ENCODE measurements at regions not wholly inside any gene's neighbourhood (a gene's known extent, or its start where the extent isn't known, plus 50 kb on each side); places are given as distances from the start of the nearest gene placed in this dataset.

DNA sequence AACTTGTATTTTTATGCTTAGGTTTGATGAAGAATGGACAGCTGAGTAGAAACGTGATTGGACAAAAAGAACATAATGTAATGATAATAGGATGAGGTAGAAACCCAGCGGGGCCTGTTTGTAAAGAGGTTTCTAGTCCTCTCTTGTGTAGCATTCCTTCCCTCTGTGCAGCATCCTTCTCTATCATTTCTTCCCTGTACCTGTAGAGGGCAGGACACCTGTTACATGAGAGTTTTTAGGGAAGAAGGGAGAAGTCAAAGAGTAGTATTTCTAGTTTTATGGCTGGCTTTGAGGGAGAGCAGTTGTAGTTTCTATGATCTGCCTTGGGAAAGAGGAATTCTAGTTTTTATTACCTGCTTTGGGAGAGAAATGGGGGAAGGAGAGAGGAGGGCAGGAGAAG, 162.1 kb upstream of the FST start:
- Mint-ChIP-seq H3K27ac (no peak overlapping the region), H3K9me3 (no peaks in the 10 kb centered on the region), H3K4me3 (no peak overlapping the region), H3K27me3 (no peaks in the 10 kb centered on the region), H3K36me3 (no peaks in the 10 kb centered on the region), H3K4me1 (no peaks in the 10 kb centered on the region)
- CTCF ChIA-PET, result no interaction called here
- DNase-seq, result no peak

DNA sequence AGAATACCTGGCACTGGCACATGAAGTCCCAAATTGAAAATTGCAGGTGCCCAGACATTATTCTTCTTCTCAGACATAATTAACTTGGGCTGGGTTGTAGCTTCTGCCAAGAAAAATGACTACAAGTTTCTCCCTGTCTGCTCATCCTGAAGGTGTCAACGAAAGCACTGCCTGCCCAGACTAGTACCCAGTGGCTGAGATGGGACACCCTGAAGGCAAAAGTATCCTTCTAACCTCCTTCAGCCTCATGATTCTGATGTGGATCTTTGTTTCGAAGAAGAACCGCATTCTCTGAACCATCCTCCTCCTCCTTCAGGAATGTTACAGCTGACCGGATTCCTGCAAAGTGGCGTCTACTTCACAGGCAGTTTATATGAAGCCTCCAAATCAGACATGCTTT, 161.1 kb upstream of the FST start:
- no peaks in the 10 kb centered on the region for H3K4me1 Mint-ChIP-seq
- H3K9me3 Mint-ChIP-seq, result no peaks in the 10 kb centered on the region
- H3K4me3 Mint-ChIP-seq, result no peak overlapping the region
- no peaks in the 10 kb centered on the region for H3K27me3 Mint-ChIP-seq
- CTCF ChIA-PET, result no interaction called here
- no peaks in the 10 kb centered on the region for H3K36me3 Mint-ChIP-seq
- no peak for DNase-seq
- no peak overlapping the region for H3K27ac Mint-ChIP-seq

DNA sequence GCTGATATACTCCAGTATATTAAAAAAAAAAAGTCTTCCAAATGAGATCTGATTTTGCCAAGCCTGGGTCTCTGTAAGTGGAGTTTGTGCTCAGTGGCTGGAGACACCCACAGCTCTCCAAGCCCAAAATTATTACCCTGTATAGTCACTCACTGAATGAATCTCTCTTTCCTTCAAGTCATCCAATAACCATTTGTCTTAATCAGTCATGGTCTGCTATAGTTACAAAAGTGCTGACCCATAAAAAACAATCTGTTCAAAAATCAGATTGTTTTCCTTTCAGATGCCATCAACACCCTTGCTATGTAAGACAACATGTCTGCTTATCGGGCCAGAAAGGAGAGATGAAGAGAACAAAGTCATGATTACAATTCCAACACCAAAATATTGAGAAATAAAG, 159.4 kb upstream of the FST start:
- no peak overlapping the region for H3K4me3 Mint-ChIP-seq
- no peaks in the 10 kb centered on the region for H3K9me3 Mint-ChIP-seq
- no peaks in the 10 kb centered on the region for H3K36me3 Mint-ChIP-seq
- H3K4me1 Mint-ChIP-seq, result no peaks in the 10 kb centered on the region
- H3K27me3 Mint-ChIP-seq, result no peaks in the 10 kb centered on the region
- H3K27ac Mint-ChIP-seq, result no peak overlapping the region
- CTCF ChIA-PET, result no interaction called here
- no peak for DNase-seq

DNA sequence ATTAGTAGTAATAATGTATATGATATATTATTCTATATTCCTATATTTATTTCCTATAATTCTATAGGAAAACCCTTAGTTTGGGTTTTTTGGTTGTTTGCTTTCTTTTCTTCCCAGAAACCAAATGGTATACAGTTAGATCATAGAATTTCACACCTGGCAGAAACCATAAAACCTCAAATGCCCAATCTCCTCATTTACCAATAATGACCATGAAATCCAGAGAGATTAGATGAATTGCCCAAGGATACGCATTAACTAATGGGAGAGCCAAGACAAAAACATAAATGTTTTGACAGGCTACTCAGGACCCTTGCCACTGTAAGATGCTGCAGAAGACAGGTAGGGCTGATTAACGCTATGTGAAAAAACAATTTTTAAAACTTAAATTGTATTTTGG, 158.7 kb upstream of the FST start:
- no peaks in the 10 kb centered on the region for H3K36me3 Mint-ChIP-seq
- no peaks in the 10 kb centered on the region for H3K9me3 Mint-ChIP-seq
- H3K27me3 Mint-ChIP-seq, result no peaks in the 10 kb centered on the region
- no peak for DNase-seq
- H3K4me1 Mint-ChIP-seq, result no peaks in the 10 kb centered on the region
- CTCF ChIA-PET, result no interaction called here
- no peak overlapping the region for H3K4me3 Mint-ChIP-seq
- H3K27ac Mint-ChIP-seq, result no peak overlapping the region

DNA sequence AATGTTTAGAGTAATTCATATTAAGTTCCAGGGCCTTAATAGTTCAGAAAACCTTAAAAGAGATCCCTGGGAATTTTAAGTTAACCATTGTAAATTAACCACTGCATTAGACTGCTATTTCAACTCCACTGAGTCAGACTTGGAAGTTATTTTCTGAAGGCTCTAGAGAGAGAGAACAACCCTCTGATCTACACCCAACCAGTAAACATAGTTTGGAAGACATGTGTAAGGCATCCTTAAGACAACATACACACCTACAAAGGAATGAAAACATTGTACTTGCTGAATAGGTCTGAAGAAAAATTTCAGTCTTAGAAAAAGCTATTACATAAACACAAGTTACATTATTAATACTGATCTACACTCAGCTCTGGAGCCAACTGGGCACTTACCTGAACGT, 158.2 kb upstream of the FST start:
- H3K27me3 Mint-ChIP-seq, result no peaks in the 10 kb centered on the region
- DNase-seq, result no peak
- CTCF ChIA-PET, result no interaction called here
- no peak overlapping the region for H3K4me3 Mint-ChIP-seq
- no peaks in the 10 kb centered on the region for H3K36me3 Mint-ChIP-seq
- no peak overlapping the region for H3K27ac Mint-ChIP-seq
- no peaks in the 10 kb centered on the region for H3K9me3 Mint-ChIP-seq
- H3K4me1 Mint-ChIP-seq, result no peaks in the 10 kb centered on the region

DNA sequence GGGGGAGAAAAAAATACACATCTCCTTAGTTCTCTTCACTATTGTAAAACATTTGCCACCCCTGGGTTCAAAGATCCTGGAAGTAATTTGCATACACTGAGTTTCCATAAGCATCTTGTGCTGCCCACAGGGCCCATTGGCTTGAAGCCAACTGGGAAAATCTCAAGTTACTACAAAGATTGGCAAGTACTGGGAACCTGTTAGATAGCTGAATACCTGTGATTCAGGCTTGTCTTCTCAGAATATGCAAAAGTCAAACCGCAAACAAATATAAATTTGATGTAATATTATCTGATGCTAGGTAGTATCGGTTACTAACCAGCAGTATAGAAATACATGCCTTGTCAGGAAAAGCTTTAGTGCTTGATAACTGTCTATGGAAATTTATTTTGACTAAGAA, 156.9 kb upstream of the FST start:
- Mint-ChIP-seq H3K27me3 (no peaks in the 10 kb centered on the region), H3K9me3 (no peaks in the 10 kb centered on the region), H3K27ac (no peak overlapping the region), H3K4me1 (no peaks in the 10 kb centered on the region), H3K4me3 (no peak overlapping the region), H3K36me3 (no peaks in the 10 kb centered on the region)
- CTCF ChIA-PET, result no interaction called here
- DNase-seq, result no peak

DNA sequence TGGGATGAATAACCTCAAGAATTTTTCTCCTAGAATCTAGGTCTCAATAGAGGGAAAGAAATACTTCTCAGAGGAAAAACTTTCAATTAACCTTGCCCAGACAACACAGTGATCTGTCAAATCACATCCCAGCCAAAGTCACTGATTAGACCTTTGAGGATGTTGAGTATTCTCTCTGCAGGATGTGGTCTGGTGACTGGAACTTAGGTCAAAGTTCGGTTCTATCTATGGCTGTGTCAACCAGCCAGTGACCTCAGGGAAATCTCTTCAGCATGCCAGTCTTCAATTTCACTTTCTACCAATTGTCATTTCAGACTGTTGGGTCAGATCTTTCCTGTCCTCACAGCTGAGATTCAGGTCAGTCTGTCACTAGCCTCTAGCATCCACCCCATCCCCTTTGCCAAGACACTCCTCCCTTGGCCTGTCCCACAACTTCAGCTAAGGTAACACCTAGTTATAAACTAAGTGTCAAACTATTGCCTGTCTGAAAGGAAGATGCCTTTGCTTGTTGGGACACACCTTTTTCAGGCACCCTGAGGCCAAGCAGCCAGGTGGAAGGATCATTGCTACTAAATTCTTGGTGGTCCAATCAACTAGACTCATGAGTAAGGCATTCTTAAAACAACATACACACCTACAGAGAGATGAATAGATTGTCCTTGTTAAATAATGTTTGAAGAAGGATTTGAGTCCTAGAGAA, 156.3 kb upstream of the FST start:
- H3K9me3 Mint-ChIP-seq, result no peaks in the 10 kb centered on the region
- no peaks in the 10 kb centered on the region for H3K36me3 Mint-ChIP-seq
- H3K27me3 Mint-ChIP-seq, result no peaks in the 10 kb centered on the region
- no peak for DNase-seq
- H3K27ac Mint-ChIP-seq, result no peak overlapping the region
- CTCF ChIA-PET, result no interaction called here
- H3K4me1 Mint-ChIP-seq, result no peaks in the 10 kb centered on the region
- no peak overlapping the region for H3K4me3 Mint-ChIP-seq

DNA sequence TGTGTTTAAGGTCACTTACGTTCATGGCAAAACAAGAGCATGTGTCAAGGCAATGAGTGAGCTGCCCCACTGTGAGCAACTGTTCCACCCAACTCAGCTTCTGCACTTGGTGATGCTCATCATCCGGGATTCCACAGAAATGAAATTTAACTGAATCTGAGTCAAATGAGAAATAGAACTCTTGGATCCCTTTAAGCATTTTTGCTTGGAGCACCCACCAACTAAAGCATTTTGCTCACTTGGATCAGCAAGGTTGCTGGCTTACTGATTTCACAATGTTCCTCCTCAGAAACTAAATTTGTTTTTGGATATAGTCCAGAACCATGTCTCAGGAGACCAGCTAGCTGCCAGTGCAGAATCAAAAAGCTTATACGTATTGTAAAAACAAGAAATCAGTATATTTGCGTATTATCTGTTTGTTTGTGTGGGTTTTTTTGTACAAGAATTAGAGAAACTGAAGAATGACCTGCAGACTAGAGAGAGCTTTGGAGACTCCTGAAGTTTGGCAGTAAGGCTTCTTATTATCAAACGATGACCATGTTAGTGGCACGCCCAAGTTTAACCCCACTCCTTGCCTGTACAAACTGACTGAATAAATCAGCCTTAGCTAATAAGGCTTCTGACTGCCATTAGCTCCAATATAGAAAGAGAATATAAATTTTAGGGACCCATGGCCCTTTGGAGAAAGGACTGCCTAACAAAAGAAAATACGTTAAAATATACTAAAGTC, 153.8 kb upstream of the FST start:
- no peak for DNase-seq
- Mint-ChIP-seq H3K4me1 (no peaks in the 10 kb centered on the region), H3K27ac (no peak overlapping the region), H3K9me3 (no peaks in the 10 kb centered on the region), H3K4me3 (no peak overlapping the region), H3K27me3 (no peaks in the 10 kb centered on the region), H3K36me3 (no peaks in the 10 kb centered on the region)
- CTCF ChIA-PET, result no interaction called here

DNA sequence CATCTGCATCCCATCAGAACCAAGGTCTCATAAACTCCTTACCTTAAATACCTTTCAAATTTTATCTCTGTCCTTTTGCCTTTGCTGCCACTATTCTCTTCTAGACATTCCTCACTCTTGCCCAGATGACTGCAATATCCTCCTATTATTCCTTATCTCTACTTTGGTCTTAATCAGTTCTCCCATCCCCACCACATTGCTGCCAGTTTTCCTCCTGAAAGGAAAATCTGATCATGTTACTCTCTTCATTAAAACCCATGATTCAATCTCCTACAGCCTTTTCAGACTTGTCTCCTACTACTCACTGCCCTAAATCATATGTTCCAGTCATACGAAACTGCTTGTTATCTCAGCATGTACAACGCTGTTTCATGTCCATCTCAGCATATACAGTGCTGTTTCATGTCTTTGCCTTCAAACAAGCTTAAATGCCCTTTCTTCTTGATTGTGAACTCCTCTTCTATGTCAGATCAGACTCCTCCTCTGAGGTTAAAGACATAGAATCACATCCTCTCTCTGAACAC, 152.6 kb upstream of the FST start:
- Mint-ChIP-seq H3K27ac (no peak overlapping the region), H3K4me1 (no peaks in the 10 kb centered on the region), H3K27me3 (no peaks in the 10 kb centered on the region), H3K36me3 (no peaks in the 10 kb centered on the region), H3K9me3 (no peaks in the 10 kb centered on the region), H3K4me3 (no peak overlapping the region)
- no peak for DNase-seq
- CTCF ChIA-PET, result no interaction called here

DNA sequence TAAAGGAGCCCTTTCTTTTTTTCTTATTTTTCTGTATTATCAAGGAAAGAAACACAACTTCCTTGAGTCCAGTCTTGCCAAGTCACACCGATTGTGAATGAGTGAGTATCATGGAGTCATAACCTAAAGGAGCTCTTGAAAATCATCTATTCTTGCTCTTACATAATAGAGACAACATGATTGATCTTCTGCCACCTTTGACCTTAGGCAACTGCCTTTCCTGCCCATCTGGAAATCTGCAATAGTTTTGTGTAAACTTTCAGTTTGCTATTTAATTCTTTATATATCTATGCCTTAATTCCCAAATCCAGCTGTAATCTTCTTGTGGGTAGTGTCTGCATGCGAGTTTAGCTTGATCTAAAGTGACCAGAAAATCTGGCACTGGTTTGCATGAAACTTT, 149.9 kb upstream of the FST start:
- Mint-ChIP-seq H3K4me3 (no peak overlapping the region), H3K27me3 (no peaks in the 10 kb centered on the region), H3K36me3 (no peaks in the 10 kb centered on the region), H3K9me3 (no peaks in the 10 kb centered on the region), H3K4me1 (no peaks in the 10 kb centered on the region), H3K27ac (no peak overlapping the region)
- no peak for DNase-seq
- CTCF ChIA-PET, result interaction anchor here (1.0 kb wide), 1 partner anchor 160 kb away, joined by 3 read pairs; no protein-coding TSS in a partner anchor

DNA sequence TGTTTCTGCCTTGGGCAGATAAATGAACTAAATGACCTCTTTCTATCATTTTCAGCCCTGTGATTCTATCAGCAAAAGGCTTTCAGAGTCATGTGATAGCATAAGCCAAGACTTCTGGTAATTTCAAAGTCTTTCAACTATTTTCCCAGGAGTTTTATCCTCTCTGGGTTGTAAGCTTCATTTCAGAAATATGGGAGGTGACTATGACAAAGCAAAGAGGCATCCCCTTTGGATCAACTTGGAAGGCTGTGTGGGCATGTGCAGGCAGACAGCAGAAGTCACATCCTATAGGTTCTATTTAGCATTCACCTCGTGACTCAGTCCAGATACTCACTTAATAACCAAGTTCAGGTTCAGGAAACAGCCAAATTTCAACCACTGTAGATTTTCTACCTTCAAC, 149.0 kb upstream of the FST start:
- Mint-ChIP-seq H3K27ac (no peak overlapping the region), H3K27me3 (no peaks in the 10 kb centered on the region), H3K9me3 (no peaks in the 10 kb centered on the region), H3K36me3 (no peaks in the 10 kb centered on the region), H3K4me3 (no peak overlapping the region), H3K4me1 (no peaks in the 10 kb centered on the region)
- no peak for DNase-seq
- CTCF ChIA-PET, result no interaction called here

DNA sequence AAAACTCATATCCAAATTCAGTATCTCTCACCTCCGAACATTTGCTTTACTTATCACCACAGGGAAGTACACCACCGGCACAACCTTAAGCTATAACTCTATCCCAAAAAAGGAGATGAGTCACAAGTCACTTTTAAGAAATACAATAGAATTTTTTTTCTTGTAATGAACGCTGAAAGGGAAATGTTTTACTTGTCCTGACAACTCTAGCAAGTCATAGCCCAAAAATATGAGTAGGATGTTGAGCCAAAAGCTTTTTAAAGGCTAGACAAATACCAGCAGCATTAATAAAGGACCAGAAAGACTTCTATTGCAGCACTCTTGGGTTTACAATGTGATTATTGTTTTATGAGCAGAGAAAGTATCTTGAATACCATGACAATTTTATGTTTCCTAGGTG, 147.3 kb upstream of the FST start:
- DNase-seq, result no peak
- Mint-ChIP-seq H3K36me3 (no peaks in the 10 kb centered on the region), H3K9me3 (no peaks in the 10 kb centered on the region), H3K27ac (no peak overlapping the region), H3K4me1 (no peaks in the 10 kb centered on the region), H3K4me3 (no peak overlapping the region), H3K27me3 (no peaks in the 10 kb centered on the region)
- CTCF ChIA-PET, result no interaction called here

DNA sequence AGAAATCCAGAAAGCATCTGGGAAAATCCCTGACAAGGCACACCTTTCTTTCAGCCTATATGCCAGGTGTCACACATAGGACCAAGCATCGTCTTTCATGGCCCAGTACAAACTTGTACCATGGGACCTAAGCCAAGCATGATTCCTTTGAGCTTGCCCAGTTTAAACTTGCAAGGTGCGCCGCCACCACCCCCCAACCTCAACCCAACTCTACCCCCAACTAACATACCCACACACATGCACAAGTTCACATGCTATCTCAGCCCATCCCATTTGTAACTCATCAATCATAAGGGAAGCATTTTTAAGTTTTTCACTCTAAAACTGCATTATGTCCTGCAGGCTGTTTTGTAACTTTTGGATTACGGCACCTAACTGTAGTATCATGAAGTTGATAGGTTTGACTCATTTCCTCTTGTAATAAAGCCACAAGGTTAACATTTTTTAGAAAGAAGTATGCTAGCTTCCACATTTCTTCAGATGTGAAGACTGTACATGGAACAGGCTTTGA, 145.9 kb upstream of the FST start:
- Mint-ChIP-seq H3K4me1 (no peaks in the 10 kb centered on the region), H3K4me3 (no peak overlapping the region), H3K27me3 (no peaks in the 10 kb centered on the region), H3K36me3 (no peaks in the 10 kb centered on the region), H3K27ac (no peak overlapping the region), H3K9me3 (no peaks in the 10 kb centered on the region)
- CTCF ChIA-PET, result no interaction called here
- DNase-seq, result no peak

DNA sequence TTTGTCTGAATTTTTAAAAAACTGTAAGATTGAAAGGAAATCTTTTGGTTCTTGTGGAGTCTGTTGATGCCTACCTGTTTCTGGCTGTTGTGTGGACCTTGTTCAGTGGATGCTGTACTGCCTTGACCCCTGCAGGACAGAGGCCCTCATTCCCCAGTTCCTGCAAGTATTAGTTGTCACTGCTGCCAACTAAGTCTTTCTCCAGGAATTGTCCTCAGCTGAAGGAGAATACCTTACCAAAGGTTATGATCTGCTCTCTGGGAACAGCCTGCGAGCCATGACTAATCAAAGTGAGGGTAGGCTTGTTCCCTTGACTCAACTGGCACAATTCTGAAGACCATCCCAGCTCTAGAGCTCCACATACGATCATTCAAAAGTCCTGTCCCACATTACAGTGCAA, 145.3 kb upstream of the FST start:
- Mint-ChIP-seq H3K27ac (no peak overlapping the region), H3K36me3 (no peaks in the 10 kb centered on the region), H3K4me1 (no peaks in the 10 kb centered on the region), H3K4me3 (no peak overlapping the region), H3K9me3 (no peaks in the 10 kb centered on the region), H3K27me3 (no peaks in the 10 kb centered on the region)
- CTCF ChIA-PET, result no interaction called here
- DNase-seq, result no peak

DNA sequence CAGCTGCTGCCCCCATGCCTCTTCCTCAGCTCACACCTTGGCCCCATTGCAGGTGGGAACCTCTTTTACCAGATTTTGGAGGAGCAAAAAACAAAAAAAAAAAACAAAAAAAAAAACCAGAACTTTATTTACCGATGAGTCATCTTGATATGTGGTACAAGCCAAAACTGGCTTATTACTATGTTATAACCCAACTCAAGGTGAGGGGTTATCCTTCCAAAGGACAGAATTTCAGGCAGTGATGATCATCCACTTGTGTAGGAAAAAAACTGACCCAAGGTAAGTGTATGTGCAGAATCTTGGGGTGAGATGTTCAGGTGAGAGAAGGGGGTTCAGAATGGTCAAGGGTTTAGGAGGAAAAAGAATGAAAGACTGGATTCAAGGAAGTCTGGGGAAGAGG, 142.6 kb upstream of the FST start:
- no peak overlapping the region for H3K4me3 Mint-ChIP-seq
- CTCF ChIA-PET, result no interaction called here
- no peaks in the 10 kb centered on the region for H3K9me3 Mint-ChIP-seq
- H3K27me3 Mint-ChIP-seq, result no peaks in the 10 kb centered on the region
- H3K4me1 Mint-ChIP-seq, result no peaks in the 10 kb centered on the region
- no peak for DNase-seq
- no peaks in the 10 kb centered on the region for H3K36me3 Mint-ChIP-seq
- no peak overlapping the region for H3K27ac Mint-ChIP-seq

All from activated naive CD4-positive, alpha-beta T cell treated with anti-CD3 and anti-CD28 coated beads, Interleukin-2, amount 10 ng/mL, durations not matched to agents 7 days and 5 days (primary cell).